Body of pancreas (tissue), 4 donors: ENCODE measurements at regions not wholly inside any gene's neighbourhood (a gene's known extent, or its start where the extent isn't known, plus 50 kb on each side); places are given as distances from the start of the nearest gene placed in this dataset.

ENCODE experiments used
- CTCF ChIP-seq, 7 experiments: fragments of 450-650 bp in 4 of 7; fragments of 200-600 bp in 3 of 7; sonication (generic) in 3 of 7; IDR thresholded peaks; one replicate each; pipeline ENCODE4 v1.5.1; 2016 to 2019; ENCODE audit warnings: antibody characterized with exemption in 7 of 7
- POLR2A ChIP-seq, 3 donors: fragments of 450-650 bp; IDR thresholded peaks; one replicate each; pipeline ENCODE4 v1.6.1; 2016; ENCODE audit warnings: antibody characterized with exemption in 3 of 3, mild to moderate bottlenecking in 2 of 3

DNA sequence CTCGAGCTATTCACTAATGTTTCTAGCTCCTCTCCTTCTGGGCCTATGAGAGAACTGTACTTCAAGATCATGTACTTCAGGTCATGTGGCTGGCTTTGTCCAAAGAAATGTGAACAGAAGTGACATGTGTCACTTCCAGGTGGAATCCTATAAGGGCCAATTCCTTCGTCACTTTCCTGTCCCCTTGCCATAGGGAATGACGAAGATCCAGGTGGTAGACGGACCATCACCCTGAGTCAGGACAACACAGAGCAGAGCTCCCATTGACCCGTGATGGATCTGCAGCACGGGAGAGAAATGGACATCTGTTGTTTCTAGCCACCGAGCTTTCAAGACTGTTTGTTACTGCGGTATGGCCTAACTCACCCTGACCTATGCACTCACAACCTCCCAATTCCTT is 157.0 kb downstream of the DRD1 start:
- TF ChIP-seq POLR2A (IDR thresholded peaks at IDR 0.05) (no peak), CTCF (IDR thresholded peaks at IDR 0.05) (no peak)
